Dermis blood vessel endothelial cell (primary cell): ENCODE measurements at regions not wholly inside any gene's neighbourhood (a gene's known extent, or its start where the extent isn't known, plus 50 kb on each side); places are given as distances from the start of the nearest gene placed in this dataset.

ENCODE experiments used
- DNase-seq: peaks from one replicate; pipeline ENCODE4 v3.0.0; 2010

GRCh38 chr7:25852211-25852938, 299.6 kb upstream of the NFE2L3 start:
- DNase-seq = no peak

- DNase-seq = no peak
Measured at GRCh38 chr7:25852939-25853271, 299.1 kb upstream of the NFE2L3 start.

- DNase-seq = no peak
Measured at GRCh38 chr7:25853314-25853713, 298.7 kb upstream of the NFE2L3 start.

DNA sequence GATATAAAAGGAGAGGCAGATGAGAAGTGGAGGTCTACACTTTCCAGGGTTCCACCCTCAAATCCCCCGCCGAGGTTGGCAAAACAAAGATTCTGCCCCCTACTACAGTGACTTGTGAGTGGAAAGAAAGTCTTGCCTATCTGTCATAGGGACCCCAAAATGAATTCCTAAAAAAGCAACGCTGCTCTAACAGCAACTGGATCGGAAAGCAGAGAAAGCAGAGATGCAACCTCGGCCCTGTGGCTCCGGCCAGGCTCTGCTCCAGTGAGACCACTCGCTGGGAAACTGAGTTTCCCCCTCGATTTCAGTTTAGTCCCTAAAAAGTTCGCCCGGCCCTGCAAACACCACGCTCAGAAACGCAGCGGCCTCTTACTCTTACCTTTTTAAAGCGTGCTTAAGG, 297.9 kb upstream of the NFE2L3 start:
- no peak for DNase-seq

GRCh38 chr7:25854608-25855497, 297.1 kb upstream of the NFE2L3 start:
- DNase-seq = peak; percentile 69

GRCh38 chr7:25855854-25856782, 295.9 kb upstream of the NFE2L3 start:
- DNase-seq = no peak

GRCh38 chr7:25857376-25858067, 294.5 kb upstream of the NFE2L3 start:
- DNase-seq = no peak

GRCh38 chr7:25858200-25858524, 293.8 kb upstream of the NFE2L3 start:
- no peak for DNase-seq

DNA sequence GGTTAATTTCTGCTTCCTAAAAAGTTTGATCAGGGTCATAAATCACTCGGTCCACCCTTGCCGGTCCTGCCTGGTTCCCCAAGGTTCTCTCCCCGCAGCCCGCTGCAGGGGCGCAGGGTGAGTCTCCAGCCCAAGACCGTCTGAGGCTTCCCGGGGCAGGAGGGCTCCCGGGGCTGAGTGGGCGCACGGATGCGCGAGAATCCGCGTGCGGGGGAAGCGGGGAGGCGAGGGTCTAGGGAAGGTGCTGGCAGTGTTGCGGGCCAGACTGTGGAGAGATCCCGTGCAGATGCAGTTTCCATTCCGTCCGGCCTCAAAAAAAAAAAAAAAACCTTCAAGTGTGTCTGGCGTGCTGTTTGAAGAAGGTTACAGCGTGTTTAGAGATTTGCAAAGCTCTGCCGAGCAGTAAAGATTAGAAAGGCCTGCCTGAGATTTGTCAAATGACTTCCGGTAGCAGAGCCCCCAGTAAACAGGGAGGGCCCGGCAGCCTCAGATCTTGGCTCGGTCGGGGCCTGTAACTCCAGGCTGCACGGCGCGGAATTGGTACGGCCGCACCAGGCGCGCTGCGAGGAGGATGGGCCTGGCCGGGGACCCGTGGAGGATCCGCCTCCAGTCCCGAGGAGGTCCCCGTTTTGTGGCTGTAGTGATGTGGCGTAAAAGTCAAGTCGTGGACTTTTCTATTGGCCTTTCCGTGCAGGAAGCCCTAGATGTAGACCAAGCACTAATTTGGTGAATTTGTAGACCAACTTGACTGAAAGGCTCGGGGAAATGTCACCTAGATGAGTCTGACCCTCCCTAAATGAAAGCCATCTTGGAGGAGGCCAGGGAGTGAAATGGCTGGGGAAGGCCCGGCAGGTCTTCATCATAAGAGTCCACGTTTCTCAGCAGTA, 293.2 kb upstream of the NFE2L3 start:
- DNase-seq = no peak

DNA sequence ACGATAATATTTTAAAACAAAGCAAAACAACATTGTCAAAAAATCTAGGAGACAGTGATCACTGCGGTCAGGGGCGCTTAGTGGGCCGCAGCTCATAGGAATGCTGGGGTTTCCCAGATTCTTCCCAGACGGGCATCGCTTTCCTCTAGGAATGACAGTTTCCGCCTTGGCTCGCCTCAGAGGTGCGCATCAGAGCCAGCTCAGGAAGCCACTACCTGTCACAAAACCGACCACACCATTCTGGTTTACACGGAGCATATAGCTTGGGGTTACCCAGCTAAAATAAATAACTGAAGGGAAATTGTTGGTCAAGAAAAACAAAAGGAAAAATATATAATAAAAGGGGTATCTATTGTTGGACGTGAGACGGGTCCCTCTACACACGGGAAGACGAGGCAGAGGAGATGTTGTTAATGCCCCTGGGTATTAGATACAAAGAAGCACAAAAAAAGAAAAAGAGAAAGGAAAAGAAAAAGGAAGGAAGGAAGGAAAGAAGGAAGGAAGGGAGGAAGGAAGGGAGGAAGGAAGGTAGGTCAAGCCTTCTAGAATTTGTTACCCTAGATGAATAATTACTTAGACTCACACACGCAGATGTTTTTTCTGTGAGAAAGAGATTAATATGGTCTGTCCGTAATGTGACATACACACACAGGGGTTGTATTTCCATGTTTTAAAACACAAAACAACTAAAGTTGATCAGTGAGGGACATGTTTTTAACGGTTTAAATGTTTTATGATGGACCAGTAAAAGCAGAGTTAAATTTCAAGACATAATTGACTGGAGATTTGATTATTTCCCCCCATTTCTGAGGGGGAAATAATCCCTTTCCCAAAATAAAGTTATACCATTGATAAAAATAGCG, 292.4 kb upstream of the NFE2L3 start:
- DNase-seq = no peak

GRCh38 chr7:25860275-25861163, 291.5 kb upstream of the NFE2L3 start:
- no peak for DNase-seq

DNA sequence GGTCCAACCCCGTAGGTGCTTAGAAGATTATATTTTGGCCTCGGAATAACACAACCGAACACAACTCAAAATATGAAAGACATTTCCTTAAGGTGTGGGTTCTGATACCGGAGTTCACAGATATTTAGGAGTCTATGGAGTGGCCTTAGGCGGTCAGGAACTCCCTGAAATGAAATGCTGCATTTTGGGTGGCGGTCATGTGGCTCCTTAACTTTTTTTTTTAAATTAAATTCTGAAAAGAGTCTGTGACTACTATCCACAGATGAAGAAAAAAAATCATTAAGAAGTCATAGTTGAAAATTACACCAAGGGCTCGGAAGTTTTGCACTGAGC, 290.9 kb upstream of the NFE2L3 start:
- DNase-seq = no peak

DNA sequence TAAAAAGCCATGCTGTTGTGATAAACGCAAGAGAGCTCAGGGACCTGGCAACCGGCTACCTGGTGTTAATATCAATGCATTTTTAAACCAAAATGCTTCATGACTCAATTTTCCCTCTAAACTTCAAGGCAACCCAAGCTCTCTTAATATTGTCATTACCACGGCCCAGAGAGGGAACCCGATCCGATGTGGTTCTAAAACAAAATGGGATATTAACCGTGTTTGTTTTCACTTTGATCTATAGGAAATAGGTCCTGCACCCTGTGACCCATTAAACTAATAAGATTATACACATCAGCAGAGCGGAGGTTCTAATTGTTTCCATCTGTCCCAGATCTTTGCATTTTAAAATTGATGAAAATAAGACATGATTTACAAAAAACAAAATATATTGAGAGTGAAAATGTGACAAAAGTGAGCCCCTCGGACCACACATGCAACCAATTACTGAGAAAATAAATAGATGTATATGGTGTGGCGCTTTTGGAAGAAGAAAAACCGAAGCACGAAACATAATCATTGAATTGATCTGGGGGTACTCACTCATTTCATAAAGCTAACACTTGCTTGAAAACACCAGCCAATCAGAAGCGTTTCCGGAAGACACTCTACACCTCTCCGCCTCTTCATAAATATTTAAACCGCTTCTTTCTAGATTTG, 290.3 kb upstream of the NFE2L3 start:
- DNase-seq = no peak

DNA sequence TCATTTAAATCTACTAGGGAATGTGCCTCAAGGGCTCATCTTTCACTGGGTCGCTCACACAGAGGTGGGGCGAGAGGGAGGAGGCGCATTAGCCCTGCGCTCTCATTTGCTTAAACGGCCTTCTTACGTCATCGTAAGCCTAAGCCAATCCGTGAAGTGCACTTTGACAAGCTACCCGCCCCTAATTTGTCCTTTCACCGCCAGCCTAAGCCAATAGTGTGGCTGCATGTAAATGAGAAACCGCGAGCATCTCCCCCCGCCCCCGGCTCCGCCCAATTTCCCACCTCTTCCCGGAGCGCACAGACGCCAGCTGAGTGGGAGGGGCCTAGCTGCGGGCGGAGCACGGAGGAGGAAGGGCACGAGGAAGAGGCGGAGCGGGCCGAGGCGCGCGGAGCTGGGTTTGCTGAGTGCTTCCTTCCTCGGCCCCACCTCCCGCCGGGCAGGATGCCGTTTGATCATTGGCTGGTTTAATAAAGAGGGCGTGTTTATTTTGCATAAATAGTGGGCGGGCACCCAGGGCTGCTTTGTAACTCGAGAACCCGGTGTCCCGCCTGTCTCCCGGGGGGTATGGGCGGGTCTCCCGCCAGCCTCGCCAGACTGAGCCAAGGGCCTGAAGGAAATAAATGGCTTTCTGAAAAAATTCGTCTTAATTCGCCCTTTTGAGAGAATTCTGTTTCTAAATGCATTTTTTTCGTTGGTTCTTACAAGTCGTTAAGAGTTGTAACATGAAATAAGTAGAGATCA, 289.6 kb upstream of the NFE2L3 start:
- peak; percentile 98 for DNase-seq

DNA sequence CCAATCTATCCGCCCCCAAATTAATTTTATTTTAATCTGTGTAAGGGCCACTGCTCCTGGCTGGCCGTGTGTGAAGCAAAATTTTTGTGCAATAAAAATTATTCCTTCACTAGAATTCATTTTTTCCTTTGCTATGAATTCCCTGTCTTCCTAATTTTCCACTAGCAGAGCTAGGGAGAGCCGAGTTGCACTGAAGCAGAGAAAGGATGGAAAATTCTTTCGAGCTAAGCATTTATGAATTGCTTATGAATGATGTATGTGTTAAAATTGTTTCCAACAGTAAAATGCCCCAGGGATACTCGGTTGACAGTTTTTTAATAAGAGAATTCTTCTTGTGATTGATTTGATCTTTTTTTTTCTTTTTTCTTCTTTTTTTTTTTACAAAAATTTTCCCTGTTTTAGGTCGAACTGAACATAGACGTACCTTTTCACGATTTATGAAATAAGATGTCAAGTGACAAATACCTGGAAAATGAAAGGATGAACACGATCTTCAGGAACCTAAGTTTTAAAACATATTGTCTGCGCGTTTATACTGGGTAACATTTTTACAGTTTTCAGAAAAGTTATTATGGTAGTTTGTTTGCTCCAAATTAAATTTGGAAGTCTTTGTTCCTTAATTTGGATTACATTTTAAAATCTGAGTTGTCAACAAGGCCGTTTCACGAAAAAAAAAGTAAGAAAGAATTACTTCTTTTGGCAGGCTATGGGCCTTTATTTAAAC, 288.8 kb upstream of the NFE2L3 start:
- no peak for DNase-seq

GRCh38 chr7:25863729-25864110, 288.3 kb upstream of the NFE2L3 start:
- DNase-seq = no peak

- DNase-seq = no peak
Measured at GRCh38 chr7:25864511-25864910, 287.5 kb upstream of the NFE2L3 start.
